ENCODE measurements at regions not wholly inside any gene's neighbourhood (a gene's known extent, or its start where the extent isn't known, plus 50 kb on each side); places are given as distances from the start of the nearest gene placed in this dataset.

- ChIA-PET CTCF (no interaction called here), POLR2A (no interaction called here)
- no peak for DNase-seq (ENCODE audit: low read depth, low spot score)
- in situ Hi-C loops (cut with HindIII; ENCODE audit: low pct_unique_long_range_greater_than_20kb, low sequenced_read_pairs) = no loop called here
- no peak overlapping the region for H3K27ac ChIP-seq (ENCODE audit: low read length)
- no peak overlapping the region for H3K4me3 ChIP-seq (ENCODE audit: low read depth in 2 of 2, low read length in 2 of 2)
- H3K9me3 ChIP-seq (ENCODE audit: control insufficient read depth, insufficient read depth, low read depth, low read length) = no peaks in the 10 kb centered on the region
- ATAC-seq = no peak
- intact Hi-C loops (cut with micrococcal nuclease; ENCODE audit: unreplicated experiment) = no loop called here
- no peak for TF ChIP-seq TCF7L2 (IDR thresholded peaks at IDR 0.05; ENCODE audit: low read depth, low read length)
- TF ChIP-seq POLR2AphosphoS5 (IDR thresholded peaks at IDR 0.05; ENCODE audit: low read depth, low read length) = no peak
- no peak for TF ChIP-seq REST (IDR thresholded peaks at IDR 0.05; ENCODE audit: insufficient read depth in 1 of 2, low read depth in 2 of 2, low read length in 1 of 2)
- TF ChIP-seq CTCF (IDR thresholded peaks at IDR 0.05) = no peak
- no peak for TF ChIP-seq SIN3A (IDR thresholded peaks at IDR 0.05; ENCODE audit: borderline replicate concordance, insufficient read depth, low read depth, low read length)
- H3K4me1 ChIP-seq (ENCODE audit: control insufficient read depth, insufficient read depth, low read length) = no peaks in the 10 kb centered on the region
- no peaks in the 10 kb centered on the region for H3K36me3 ChIP-seq (ENCODE audit: control insufficient read depth, insufficient read depth, low read length)
- H3K27me3 ChIP-seq (ENCODE audit: control insufficient read depth, insufficient read depth, low read length) = no peaks in the 10 kb centered on the region
- BruUV-seq (replicated peaks) = no TSS peak
These were observed 482.4 kb upstream of the CAMK1G start for GRCh38 chr1:209101106-209101505.

GRCh38 chr1:209102120-209102519 lies 481.4 kb upstream of the CAMK1G start:
- Histone ChIP-seq H3K36me3 (ENCODE audit: control insufficient read depth, insufficient read depth, low read length) (no peaks in the 10 kb centered on the region), H3K4me3 (ENCODE audit: low read depth in 2 of 2, low read length in 2 of 2) (no peak overlapping the region), H3K4me1 (ENCODE audit: control insufficient read depth, insufficient read depth, low read length) (no peaks in the 10 kb centered on the region), H3K27me3 (ENCODE audit: control insufficient read depth, insufficient read depth, low read length) (no peaks in the 10 kb centered on the region), H3K9me3 (ENCODE audit: control insufficient read depth, insufficient read depth, low read depth, low read length) (no peaks in the 10 kb centered on the region), H3K27ac (ENCODE audit: low read length) (no peak overlapping the region)
- DNase-seq (ENCODE audit: low read depth, low spot score) (no peak), ATAC-seq (no peak)
- in situ Hi-C loops (cut with HindIII; ENCODE audit: low pct_unique_long_range_greater_than_20kb, low sequenced_read_pairs) (no loop called here), intact Hi-C loops (cut with micrococcal nuclease; ENCODE audit: unreplicated experiment) (no loop called here)
- ChIA-PET POLR2A (no interaction called here), CTCF (no interaction called here)
- TF ChIP-seq POLR2AphosphoS5 (IDR thresholded peaks at IDR 0.05; ENCODE audit: low read depth, low read length) (no peak), SIN3A (IDR thresholded peaks at IDR 0.05; ENCODE audit: borderline replicate concordance, insufficient read depth, low read depth, low read length) (no peak), CTCF (IDR thresholded peaks at IDR 0.05) (no peak), TCF7L2 (IDR thresholded peaks at IDR 0.05; ENCODE audit: low read depth, low read length) (no peak), REST (IDR thresholded peaks at IDR 0.05; ENCODE audit: insufficient read depth in 1 of 2, low read depth in 2 of 2, low read length in 1 of 2) (no peak)
- BruUV-seq (replicated peaks) = no TSS peak
